HG03045 (cell line): ENCODE measurements at regions not wholly inside any gene's neighbourhood (a gene's known extent, or its start where the extent isn't known, plus 50 kb on each side); places are given as distances from the start of the nearest gene placed in this dataset.
A peak's percentile ranks its signal among the peaks of the same experiment; 100 is the strongest.

Source experiments
- ATAC-seq: cut with Tn5 transposase; IDR thresholded peaks from one replicate; pipeline ENCODE4 v1.9.1; 2021; ENCODE audit warnings: mild to moderate bottlenecking, moderate library complexity; ENCODE audit not compliant: unreplicated experiment

- no peak for ATAC-seq
Measured at GRCh38 chr4:43243433-43244116, 351.1 kb downstream of the GRXCR1 start.

- peak; percentile 78 for ATAC-seq
Measured at GRCh38 chr4:43244688-43245382, 352.3 kb downstream of the GRXCR1 start.

DNA sequence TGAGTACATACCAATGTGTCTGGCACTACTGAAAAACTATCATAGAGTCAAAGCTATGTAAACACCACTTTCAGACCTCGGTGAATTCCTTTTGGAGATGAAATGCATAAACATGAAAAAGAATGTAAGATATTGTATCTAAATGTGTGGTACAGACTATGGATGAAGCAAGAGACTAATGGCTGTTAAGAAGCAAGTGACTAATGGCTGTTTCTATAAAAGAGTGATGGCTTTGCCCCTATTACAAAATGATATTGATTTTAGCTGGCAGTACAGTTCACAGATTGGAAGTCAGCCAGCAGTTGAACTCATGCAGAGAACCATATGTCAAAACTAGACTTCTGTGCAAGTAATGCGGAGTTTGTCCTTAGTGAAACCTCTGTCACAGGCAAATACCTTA, 359.3 kb downstream of the GRXCR1 start:
- ATAC-seq, result no peak

- ATAC-seq, result no peak
Measured at GRCh38 chr4:43253541-43253940, 361.0 kb downstream of the GRXCR1 start.

GRCh38 chr4:43264730-43265129, 372.2 kb downstream of the GRXCR1 start:
- ATAC-seq, result no peak

DNA sequence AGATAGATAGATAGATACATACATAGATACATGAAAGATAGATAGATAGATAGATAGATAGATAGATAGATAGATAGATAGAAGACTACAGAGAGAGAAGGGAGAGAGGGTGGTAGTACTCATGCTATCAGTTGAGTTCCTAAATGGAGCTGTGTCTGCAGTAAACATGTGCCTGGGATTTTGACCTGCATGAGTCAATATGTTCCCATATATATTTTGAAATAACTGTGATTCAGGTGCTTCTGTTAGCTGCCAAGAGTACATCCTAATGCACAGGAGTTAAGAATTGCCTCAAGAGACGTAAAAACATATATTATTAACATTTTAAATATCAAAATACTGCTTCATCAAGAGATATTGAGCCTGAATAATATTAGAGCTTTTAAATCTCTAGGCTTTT, 379.4 kb downstream of the GRXCR1 start:
- ATAC-seq, result no peak

DNA sequence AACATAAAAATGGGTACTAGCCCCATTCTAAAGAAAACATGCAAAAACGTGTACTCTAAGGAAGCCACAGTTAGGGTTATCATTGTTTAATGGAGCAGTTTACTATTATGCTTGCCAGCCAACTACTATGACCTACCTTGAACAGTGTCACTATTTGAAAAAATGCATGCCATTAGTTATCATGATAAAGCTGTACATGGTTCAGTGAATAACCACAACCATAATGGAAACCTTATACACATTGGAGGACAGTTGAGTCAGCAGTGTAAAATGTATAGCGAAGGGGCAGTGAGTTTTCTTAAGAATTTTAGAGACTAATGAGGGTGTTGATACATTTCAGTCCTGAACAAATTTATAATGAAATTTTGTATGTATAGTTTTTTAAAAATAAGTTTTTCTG, 381.9 kb downstream of the GRXCR1 start:
- no peak for ATAC-seq

- ATAC-seq, result no peak
Measured at GRCh38 chr4:43275779-43276178, 383.3 kb downstream of the GRXCR1 start.

DNA sequence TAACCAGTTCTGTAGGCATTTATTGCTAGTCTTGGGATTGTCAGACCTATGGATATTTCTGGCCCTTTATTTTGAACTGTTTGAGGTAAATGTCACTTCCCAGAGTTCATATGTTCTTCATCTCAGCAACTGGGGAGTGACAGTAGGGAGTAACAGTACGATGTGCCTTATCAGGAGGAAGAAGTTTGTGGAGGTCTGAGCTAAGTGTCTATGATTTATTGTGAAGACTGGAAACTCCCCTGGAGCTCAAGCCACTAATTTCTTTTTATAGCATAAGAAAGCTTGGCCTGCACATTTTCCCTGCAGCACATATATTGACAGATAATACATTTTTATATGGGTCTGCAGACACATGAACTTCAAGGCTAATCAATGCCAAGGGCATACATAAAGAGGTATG, 383.8 kb downstream of the GRXCR1 start:
- no peak for ATAC-seq

GRCh38 chr4:43277003-43277402, 384.5 kb downstream of the GRXCR1 start:
- ATAC-seq, result no peak

DNA sequence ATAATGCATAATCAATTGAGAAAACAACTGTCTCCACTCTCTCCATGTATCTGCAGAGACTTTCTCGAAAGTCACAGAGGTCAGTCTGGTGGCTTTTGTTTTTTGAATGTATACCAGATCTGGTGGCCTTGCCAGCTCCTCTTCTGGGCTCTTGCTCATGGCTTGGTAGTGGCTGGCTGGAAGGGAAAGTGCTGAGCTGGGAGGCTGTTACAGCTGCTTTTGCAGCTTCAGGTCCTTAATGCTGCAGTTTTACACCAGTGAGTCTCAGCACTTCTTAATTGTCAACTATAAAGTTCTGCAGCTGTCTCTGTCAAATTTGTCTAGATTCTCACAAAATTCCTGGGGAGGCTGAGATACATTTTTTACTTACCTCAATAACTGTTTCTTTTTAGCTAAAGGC, 390.0 kb downstream of the GRXCR1 start:
- ATAC-seq, result no peak

- no peak for ATAC-seq
Measured at GRCh38 chr4:43286137-43286536, 393.6 kb downstream of the GRXCR1 start.

- ATAC-seq, result no peak
Measured at GRCh38 chr4:43296946-43297528, 404.5 kb downstream of the GRXCR1 start.

DNA sequence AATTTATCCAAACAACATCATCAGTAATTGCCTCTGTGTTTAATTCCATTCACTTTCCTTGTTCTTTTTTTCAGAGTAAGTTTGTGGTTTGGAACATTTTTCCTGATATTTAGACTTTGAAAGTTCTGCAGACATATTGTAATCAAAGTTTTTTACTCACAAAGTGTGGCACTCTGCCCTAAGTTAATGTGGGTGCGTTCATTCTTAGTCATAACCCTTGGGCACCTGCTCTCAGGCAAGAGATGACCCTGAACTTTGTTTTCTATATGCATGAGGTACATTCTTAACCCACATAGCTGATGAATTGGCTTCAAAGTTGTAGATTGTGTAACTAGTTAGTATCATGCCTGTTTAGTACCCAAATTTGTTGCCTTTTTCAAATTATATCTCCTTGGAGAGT, 424.3 kb downstream of the GRXCR1 start:
- no peak for ATAC-seq

DNA sequence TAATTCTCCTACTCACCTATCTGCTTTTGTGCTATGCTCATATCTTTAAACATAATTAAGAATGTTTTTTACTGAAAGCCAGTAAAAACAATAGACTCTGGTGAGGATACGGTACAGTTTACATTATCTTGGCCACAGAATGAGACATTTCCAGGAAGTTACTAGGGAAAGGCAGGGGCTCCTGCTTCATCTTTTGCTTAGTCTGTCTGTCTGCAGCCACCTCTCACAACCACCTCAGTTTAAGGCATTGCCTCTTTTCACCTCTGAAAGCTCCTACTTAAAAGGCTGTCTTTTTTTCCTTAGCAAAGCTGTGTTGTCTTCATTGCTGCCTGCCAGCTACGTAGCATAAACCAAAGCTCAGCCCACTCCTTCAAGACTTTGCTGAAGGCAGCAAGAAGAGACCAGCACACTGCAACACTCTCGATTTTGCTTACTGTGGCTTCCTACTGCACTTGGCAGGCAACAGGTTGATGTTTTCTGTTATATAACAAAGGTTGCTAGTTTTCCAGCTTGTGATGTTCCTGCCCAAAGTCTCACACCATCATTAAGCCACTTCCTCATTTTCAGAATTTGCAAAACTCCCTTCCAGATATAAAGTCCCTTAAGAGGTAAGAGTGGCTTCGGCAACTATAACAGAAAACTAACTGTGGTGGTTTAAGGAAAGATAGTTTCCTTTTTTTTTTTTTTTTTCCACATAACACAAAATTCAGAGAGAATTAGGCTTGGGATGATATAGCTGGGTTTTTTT, 432.9 kb downstream of the GRXCR1 start:
- no peak for ATAC-seq

GRCh38 chr4:43330288-43330687, 437.8 kb downstream of the GRXCR1 start:
- no peak for ATAC-seq

GRCh38 chr4:43331226-43332051, 438.9 kb downstream of the GRXCR1 start:
- ATAC-seq, result no peak

DNA sequence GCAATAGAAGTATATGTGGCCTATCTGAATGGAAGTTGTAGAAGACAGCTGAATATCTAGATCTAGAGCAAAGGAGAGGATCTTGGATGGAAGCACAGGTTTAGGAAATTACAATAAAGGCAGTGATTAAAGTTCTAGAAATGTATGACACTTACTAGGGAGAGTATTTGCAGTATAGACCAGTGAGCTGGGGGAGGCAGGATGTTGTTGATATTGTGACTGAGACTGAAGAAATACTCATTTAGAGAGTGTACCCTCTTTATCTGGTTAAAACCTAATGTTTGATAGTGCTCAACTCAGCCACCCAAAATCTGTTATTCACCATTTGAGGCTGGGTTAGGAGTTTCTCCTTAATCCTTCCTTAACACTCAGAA, 439.5 kb downstream of the GRXCR1 start:
- ATAC-seq, result no peak

- ATAC-seq, result no peak
Measured at GRCh38 chr4:43337707-43338106, 445.2 kb downstream of the GRXCR1 start.

DNA sequence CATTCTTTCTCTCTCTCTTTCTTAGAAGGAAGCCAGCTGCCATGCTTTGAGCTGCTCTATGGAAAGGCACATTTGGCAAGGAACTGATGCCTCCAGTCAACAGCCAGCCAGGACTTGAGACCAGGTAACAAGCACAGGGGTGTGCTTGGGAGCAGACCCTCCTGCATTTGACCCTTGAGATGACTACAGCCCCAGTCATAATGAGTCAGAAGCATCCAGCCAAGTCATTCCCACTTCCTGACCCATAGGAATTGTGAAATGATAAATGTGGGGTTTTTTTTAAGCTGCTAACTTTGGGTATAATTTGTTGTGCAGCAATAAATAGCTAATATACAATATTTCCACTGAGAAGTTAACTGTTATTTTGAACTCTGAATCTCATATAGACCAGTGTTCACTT, 446.9 kb downstream of the GRXCR1 start:
- ATAC-seq, result no peak

- no peak for ATAC-seq
Measured at GRCh38 chr4:43341741-43342140, 449.2 kb downstream of the GRXCR1 start.
